ENCODE measurements at regions not wholly inside any gene's neighbourhood (a gene's known extent, or its start where the extent isn't known, plus 50 kb on each side); places are given as distances from the start of the nearest gene placed in this dataset.

GRCh38 chr13:22024381-22024994, 353.6 kb downstream of the FGF9 start:
- TF ChIP-seq CTCF (IDR thresholded peaks at IDR 0.05) (no peak), POLR2A (IDR thresholded peaks at IDR 0.05) (no peak)

Data from lower leg skin (tissue), 3 donors.